IMR-90 (cell line): ENCODE measurements at regions not wholly inside any gene's neighbourhood (a gene's known extent, or its start where the extent isn't known, plus 50 kb on each side); places are given as distances from the start of the nearest gene placed in this dataset.

Experiments used
- CHD1 ChIP-seq: IDR thresholded peaks from 2 replicates; pipeline ENCODE4 v1.6.1; 2012; ENCODE audit warnings: low read depth, low read length, improper control_type of control experiment
- CTCF ChIP-seq: conservative IDR thresholded peaks from 2 replicates; pipeline ENCODE4 v1.5.1; 2012; ENCODE audit warnings: mild to moderate bottlenecking, low read depth, low read length, improper control_type of control experiment
- POLR2A ChIP-seq: IDR thresholded peaks from 2 replicates; pipeline ENCODE4 v1.6.1; 2012; ENCODE audit warnings: mild to moderate bottlenecking, low read depth, low read length
- RFX5 ChIP-seq: IDR thresholded peaks from 2 replicates; pipeline ENCODE4 v1.8.0; 2012; ENCODE audit warnings: low read depth, mild to moderate bottlenecking, low read length, moderate library complexity

- TF ChIP-seq CTCF (no peak), RFX5 (no peak), POLR2A (no peak), CHD1 (no peak)
Measured at GRCh38 chrX:36909676-36910030, 98.5 kb upstream of the FAM47C start.
